K562 (cell line): ENCODE measurements at regions not wholly inside any gene's neighbourhood (a gene's known extent, or its start where the extent isn't known, plus 50 kb on each side); places are given as distances from the start of the nearest gene placed in this dataset.
"Not testable (repeated sequence)": the region's sequence is repeated elsewhere in the genome, so short reads cannot be mapped to it uniquely, and the experiment has no call there.

Experiments
- ATAC-seq: fragments of 200-7000 bp; cut with Tn5 transposase; 3 replicates; pipeline ENCODE4 v1.9.1; 2020; ENCODE audit warnings: moderate library complexity
- BruUV-seq: library from RNA; stranded (reverse); fragments of 400-500 nt; replicated peaks from 2 replicates; lab custom pipeline; 2021; lab: Mats Ljungman, UMichigan
- CTCF ChIA-PET: fragments of 300-600 bp; formaldehyde crosslinking; extraction: SDS; loops from one replicate; lab custom pipeline; 2021; ENCODE audit warnings: low intra/inter-chr PET ratio; lab: Yijun Ruan, JAX
- POLR2A ChIA-PET: fragments of 300-600, 350-650 bp; sonication (Branson Sonifier 250); formaldehyde crosslinking; extraction: SDS; loops from one replicate; lab custom pipeline; 2021; ENCODE audit warnings: antibody characterized with exemption, inconsistent platforms; lab: Yijun Ruan, JAX
- DNase-seq, 4 experiments: peaks; one replicate each; pipeline versions ENCODE4 v3.0.0 to v3.0.0-alpha.2; 2011 to 2018; ENCODE audit warnings: low spot score in 3 of 4, mixed read lengths in 3 of 4; ENCODE audit errors: extremely low read depth in 1 of 4
- FAIRE-seq: peaks from 2 replicates; lab custom pipeline; 2011; peaks lifted over from hg19 to GRCh38; lab: Jason Lieb, UNC
- H2AFZ ChIP-seq: 2 replicates; pipeline ENCODE4 v1.6.0; 2011; ENCODE audit warnings: low read depth, low read length, control low read depth, inconsistent platforms
- H3K27ac ChIP-seq: fragments of 200-600 bp; 3 replicates; pipeline ENCODE4 v1.8.0; 2011; ENCODE audit warnings: low read depth, mild to moderate bottlenecking, control low read depth, inconsistent platforms, low read length, moderate library complexity, mixed read lengths; ENCODE audit errors: extremely low read depth
- H3K27me3 ChIP-seq, 2 experiments: fragments of 300-600 bp in 1 of 2; 2 replicates in 1 of 2; 3 replicates in 1 of 2; pipeline versions ENCODE4 v1.6.0 to v1.8.0; 2011; ENCODE audit warnings: inconsistent platforms in 2 of 2, low read length in 2 of 2, mild to moderate bottlenecking in 1 of 2, mixed read lengths in 1 of 2, moderate library complexity in 1 of 2; ENCODE audit not compliant: control insufficient read depth in 2 of 2, insufficient read depth in 2 of 2
- H3K36me3 ChIP-seq: fragments of 300-600 bp; 3 replicates; pipeline ENCODE4 v1.8.0; 2011; ENCODE audit warnings: mild to moderate bottlenecking, low read length, inconsistent platforms; ENCODE audit not compliant: control insufficient read depth, insufficient read depth
- H3K4me1 ChIP-seq, 2 experiments: fragments of 200-600 bp in 1 of 2; replicated peaks in 1 of 2; 2 replicates in 1 of 2; 3 replicates in 1 of 2; pipeline versions ENCODE4 v1.5.1 to v1.8.0; 2011; ENCODE audit warnings: inconsistent platforms in 2 of 2, low read length in 2 of 2, mild to moderate bottlenecking in 1 of 2, mixed read lengths in 1 of 2, moderate library complexity in 1 of 2; ENCODE audit not compliant: control insufficient read depth in 2 of 2, insufficient read depth in 2 of 2
- H3K4me2 ChIP-seq: 2 replicates; pipeline ENCODE4 v1.6.1; 2011; ENCODE audit warnings: low read length, control low read depth, inconsistent platforms, mixed read lengths; ENCODE audit not compliant: insufficient read depth
- H3K4me3 ChIP-seq: fragments of 200-600 bp; sonication (generic), shearing (Covaris generic); 2 replicates; pipeline ENCODE4 v1.5.1; 2016; ENCODE audit warnings: control low read depth, inconsistent platforms
- H3K79me2 ChIP-seq: fragments of 200-600 bp; 3 replicates; pipeline ENCODE4 v1.8.0; 2011; ENCODE audit warnings: low read length, inconsistent platforms; ENCODE audit not compliant: control insufficient read depth, insufficient read depth
- H3K9ac ChIP-seq, 2 experiments: 2 replicates each; pipeline versions ENCODE4 v1.6.0 to v1.6.1; 2011; ENCODE audit warnings: low read depth in 2 of 2, low read length in 2 of 2, control low read depth in 1 of 2, inconsistent platforms in 1 of 2, mild to moderate bottlenecking in 1 of 2, mixed read lengths in 1 of 2; ENCODE audit not compliant: insufficient read depth in 1 of 2
- H3K9me1 ChIP-seq: one replicate; pipeline ENCODE4 v1.6.0; 2011; ENCODE audit warnings: inconsistent platforms, mild to moderate bottlenecking, low read length, moderate library complexity; ENCODE audit not compliant: control insufficient read depth, insufficient read depth
- H3K9me3 ChIP-seq: replicated peaks from 2 replicates; pipeline ENCODE4 v1.5.1; 2011; ENCODE audit warnings: low read depth, low read length, inconsistent platforms; ENCODE audit not compliant: control insufficient read depth, insufficient read depth
- H4K20me1 ChIP-seq: replicated peaks from 2 replicates; pipeline ENCODE4 v1.6.1; 2011; ENCODE audit warnings: low read length, inconsistent platforms, mixed read lengths; ENCODE audit not compliant: control insufficient read depth, insufficient read depth
- MAFG ChIP-seq: fragments of 450-650 bp; conservative IDR thresholded peaks from 2 replicates; pipeline ENCODE4 v1.6.1; 2016; ENCODE audit warnings: missing genetic modification characterization, missing compliant biosample characterization
- WGBS: fragments of 100-300 bp; shearing (Covaris generic); methylation state at CpG from one replicate; pipeline ENCODE4 v1.1.6; 2016; ENCODE audit warnings: low coverage, mixed read lengths; ENCODE audit not compliant: insufficient coverage; ENCODE audit errors: missing lambda C conversion rate; 5-methylcytosine and 5-hydroxymethylcytosine counted together
- in situ Hi-C: fragments of 300-500 bp; cut with MboI; formaldehyde crosslinking; loops from 4 replicates; pipeline ENCODE4 v1.15.0; 2018; ENCODE audit warnings: inconsistent platforms, mixed read lengths
- intact Hi-C: fragments of 100-400 bp; cut with micrococcal nuclease; formaldehyde crosslinking; loops from 2 replicates; pipeline ENCODE4 v1.14.2; 2022
- TF ChIP-seq, protein P1 (sequence below), 2 experiments: fragments of 450-650 bp; IDR thresholded peaks; 2 replicates each; pipeline ENCODE4 v1.6.1; 2016

DNA sequence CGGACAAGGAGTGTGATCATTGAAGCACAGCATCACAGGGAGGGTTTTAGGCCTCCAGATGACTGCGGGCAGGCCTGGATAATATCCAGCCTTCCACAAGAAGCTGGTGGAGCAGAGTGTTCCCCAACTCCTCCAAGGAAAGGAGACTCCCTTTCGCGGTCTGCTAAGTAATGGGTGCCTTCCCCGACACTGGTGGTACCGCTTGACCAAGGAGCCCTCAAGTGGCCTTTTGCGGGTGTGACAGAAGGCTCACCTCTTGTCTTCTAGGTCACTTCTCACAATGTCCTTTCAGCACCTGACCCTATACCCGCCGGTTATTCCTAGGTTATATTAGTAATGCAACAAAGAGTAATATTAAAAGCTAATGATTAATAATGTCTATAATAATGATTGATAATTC, 882.4 kb downstream of the DIPK2A start:
- FAIRE-seq, CTCF ChIA-PET, H3K36me3 ChIP-seq, POLR2A ChIA-PET, H3K27me3 ChIP-seq, H4K20me1 ChIP-seq, H2AFZ ChIP-seq, H3K4me3 ChIP-seq, DNase-seq, in situ Hi-C loops, ATAC-seq, H3K9me3 ChIP-seq, H3K9me1 ChIP-seq, BruUV-seq, intact Hi-C loops, H3K4me1 ChIP-seq, H3K27ac ChIP-seq, H3K4me2 ChIP-seq, H3K79me2 ChIP-seq, H3K9ac ChIP-seq: not testable (repeated sequence)
- WGBS: under 1% methylated on average over 9 of the region's 9 CpGs

DNA sequence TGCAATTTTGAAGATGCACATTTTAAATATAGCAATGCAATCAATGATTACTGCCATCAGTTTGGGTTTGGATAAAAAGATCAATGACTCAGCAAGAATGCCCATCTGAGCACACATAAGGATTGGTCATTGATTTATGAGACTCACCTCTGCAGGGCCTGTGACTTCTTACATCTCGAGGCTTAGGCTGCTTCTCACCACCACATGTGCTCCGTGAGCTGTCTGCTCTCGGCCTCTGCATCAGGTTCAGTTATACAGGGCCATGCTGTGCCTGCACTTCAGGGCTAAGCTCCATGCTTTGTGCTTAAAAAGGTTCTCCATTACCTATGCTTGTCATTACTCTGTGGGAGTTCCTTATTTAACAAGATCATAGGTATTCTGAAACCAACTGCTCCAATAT, 887.5 kb downstream of the DIPK2A start:
- CTCF ChIA-PET: no interaction called here
- ATAC-seq: no peak
- DNase-seq: no peak
- Histone ChIP-seq H3K79me2 (no peaks in the 10 kb centered on the region), H3K4me3 (no peak overlapping the region), H4K20me1 (no peaks in the 10 kb centered on the region), H3K27me3 (no peaks in the 10 kb centered on the region), H3K27ac (no peak overlapping the region), H2AFZ (no peak overlapping the region), H3K9me1 (no peaks in the 10 kb centered on the region), H3K9ac (no peak overlapping the region), H3K9me3 (no peaks in the 10 kb centered on the region), H3K4me1 (no peaks in the 10 kb centered on the region), H3K36me3 (no peaks in the 10 kb centered on the region), H3K4me2 (no peak overlapping the region)
- FAIRE-seq: no peak
- no TSS peak for BruUV-seq
- POLR2A ChIA-PET: no interaction called here
- in situ Hi-C loops (no loop called here), intact Hi-C loops (no loop called here)
- 0% methylated on average over 3 of the region's 3 CpGs for WGBS
- 0 out of 2 replicates have a peak, but pooled peaks have one; percentile 15 for TF ChIP-seq MAFG (tag)
- TF ChIP-seq, protein P1, sequence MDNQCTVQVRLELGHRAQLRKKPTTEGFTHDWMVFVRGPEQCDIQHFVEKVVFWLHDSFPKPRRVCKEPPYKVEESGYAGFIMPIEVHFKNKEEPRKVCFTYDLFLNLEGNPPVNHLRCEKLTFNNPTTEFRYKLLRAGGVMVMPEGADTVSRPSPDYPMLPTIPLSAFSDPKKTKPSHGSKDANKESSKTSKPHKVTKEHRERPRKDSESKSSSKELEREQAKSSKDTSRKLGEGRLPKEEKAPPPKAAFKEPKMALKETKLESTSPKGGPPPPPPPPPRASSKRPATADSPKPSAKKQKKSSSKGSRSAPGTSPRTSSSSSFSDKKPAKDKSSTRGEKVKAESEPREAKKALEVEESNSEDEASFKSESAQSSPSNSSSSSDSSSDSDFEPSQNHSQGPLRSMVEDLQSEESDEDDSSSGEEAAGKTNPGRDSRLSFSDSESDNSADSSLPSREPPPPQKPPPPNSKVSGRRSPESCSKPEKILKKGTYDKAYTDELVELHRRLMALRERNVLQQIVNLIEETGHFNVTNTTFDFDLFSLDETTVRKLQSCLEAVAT (IDR thresholded peaks at IDR 0.05): no peak
